ENCODE measurements at regions not wholly inside any gene's neighbourhood (a gene's known extent, or its start where the extent isn't known, plus 50 kb on each side); places are given as distances from the start of the nearest gene placed in this dataset.
"Not testable (repeated sequence)": the region's sequence is repeated elsewhere in the genome, so short reads cannot be mapped to it uniquely, and the experiment has no call there.

GRCh38 chr2:43143756-43144155, 82.7 kb downstream of the ZFP36L2 start:
- no peak overlapping the region for H3K27ac ChIP-seq
- no peak for TF ChIP-seq CTCF (conservative IDR thresholded peaks at IDR 0.05)

- no peak for TF ChIP-seq CTCF (conservative IDR thresholded peaks at IDR 0.05)
- no peak overlapping the region for H3K27ac ChIP-seq
Observed at GRCh38 chr2:43142921-43143438, 83.4 kb downstream of the ZFP36L2 start.

GRCh38 chr2:43141636-43142151, 84.7 kb downstream of the ZFP36L2 start:
- not testable (repeated sequence) for H3K27ac ChIP-seq

GRCh38 chr2:43139996-43140621, 86.3 kb downstream of the ZFP36L2 start:
- H3K27ac ChIP-seq = no peak overlapping the region
- TF ChIP-seq CTCF (conservative IDR thresholded peaks at IDR 0.05) = no peak

- no peak for TF ChIP-seq CTCF (conservative IDR thresholded peaks at IDR 0.05)
- no peak overlapping the region for H3K27ac ChIP-seq
Observed at GRCh38 chr2:43139501-43139900, 86.9 kb downstream of the ZFP36L2 start.

GRCh38 chr2:43138441-43138840, 88.0 kb downstream of the ZFP36L2 start:
- H3K27ac ChIP-seq = no peak overlapping the region
- no peak for TF ChIP-seq CTCF (conservative IDR thresholded peaks at IDR 0.05)

- no peak for TF ChIP-seq CTCF (conservative IDR thresholded peaks at IDR 0.05)
- H3K27ac ChIP-seq = no peak overlapping the region
Observed at GRCh38 chr2:43136876-43137275, 89.5 kb downstream of the ZFP36L2 start.

Measured in VCaP (cell line).